Transverse colon (tissue), 4 donors: ENCODE measurements at regions not wholly inside any gene's neighbourhood (a gene's known extent, or its start where the extent isn't known, plus 50 kb on each side); places are given as distances from the start of the nearest gene placed in this dataset.

ENCODE experiments used
- DNase-seq: peaks from one replicate; pipeline ENCODE4 v3.0.0-alpha.2; 2019
- H3K27ac ChIP-seq, 4 donors: fragments of 200-600 bp; sonication (generic); 2 replicates each; pipeline ENCODE4 v1.5.1; 2016 to 2018; ENCODE audit warnings: inconsistent platforms in 4 of 4
- H3K27me3 ChIP-seq: fragments of 200-600 bp; sonication (generic); 2 replicates; pipeline ENCODE4 v1.5.1; 2017; ENCODE audit warnings: inconsistent platforms
- H3K36me3 ChIP-seq, 4 donors: fragments of 200-600 bp; sonication (generic); 2 replicates each; pipeline ENCODE4 v1.5.1; 2017 to 2019; ENCODE audit warnings: inconsistent platforms in 4 of 4
- H3K4me1 ChIP-seq, 4 donors: fragments of 200-600 bp; sonication (generic); 2 replicates each; pipeline ENCODE4 v1.5.1; 2017 to 2020; ENCODE audit warnings: inconsistent platforms in 4 of 4
- H3K4me3 ChIP-seq, 4 donors: fragments of 200-600 bp; sonication (generic); 1 replicate in 1 of 4; 2 replicates in 3 of 4; pipeline versions ENCODE4 v1.5.1 to v1.6.1; 2017 to 2019; ENCODE audit warnings: inconsistent platforms in 4 of 4
- H3K9me3 ChIP-seq, 2 donors: fragments of 200-600 bp; sonication (generic); 2 replicates each; pipeline ENCODE4 v1.5.1; 2017 to 2019; ENCODE audit warnings: inconsistent platforms in 2 of 2
- CTCF ChIP-seq, 5 experiments: fragments of 200-600 bp in 3 of 5; fragments of 450-650 bp in 2 of 5; sonication (generic) in 3 of 5; IDR thresholded peaks; 1 replicate in 2 of 5; 2 replicates in 3 of 5; pipeline ENCODE4 v1.5.1; 2016 to 2017; ENCODE audit warnings: antibody characterized with exemption in 5 of 5, inconsistent platforms in 3 of 5, mild to moderate bottlenecking in 2 of 5, moderate library complexity in 1 of 5
- EP300 ChIP-seq: sonication (generic); formaldehyde crosslinking; IDR thresholded peaks from one replicate; pipeline ENCODE4 v1.6.1; 2017; ENCODE audit warnings: antibody characterized with exemption, low read depth
- POLR2A ChIP-seq: fragments of 450-650 bp; IDR thresholded peaks from one replicate; pipeline ENCODE4 v1.6.1; 2016; ENCODE audit warnings: antibody characterized with exemption, mild to moderate bottlenecking, moderate library complexity
- POLR2AphosphoS5 ChIP-seq, 3 donors: sonication (generic); formaldehyde crosslinking; IDR thresholded peaks; one replicate each; pipeline ENCODE4 v1.6.1; 2016; ENCODE audit warnings: antibody characterized with exemption in 3 of 3
- WGBS, 2 donors: methylation state at CpG; one replicate each; pipeline ENCODE4 v1.1.5; 2018; ENCODE audit warnings: low coverage in 1 of 2; 5-methylcytosine and 5-hydroxymethylcytosine counted together
- in situ Hi-C, 4 donors: fragments of 200-750 bp; cut with MboI; loops; one replicate each; pipeline versions ENCODE4 v1.15.0 to v1.15.1; 2017; ENCODE audit warnings: low sequenced_read_pairs in 3 of 4, low pct_ligation_motif_present in 1 of 4, low pct_unique_long_range_greater_than_20kb in 1 of 4
- intact Hi-C: fragments of 100-400 bp; cut with DNase I; formaldehyde crosslinking; loops from one replicate; pipeline ENCODE4 v1.15.1; 2023; ENCODE audit warnings: low total_unique reads

GRCh38 chr4:130640592-130640991, 1544.6 kb downstream of the C4orf33 start:
- no peak overlapping the region for H3K27ac ChIP-seq
- no peaks in the 10 kb centered on the region for H3K4me1 ChIP-seq
- no peaks in the 10 kb centered on the region for H3K36me3 ChIP-seq
- H3K9me3 ChIP-seq, result no peaks in the 10 kb centered on the region
- 41 to 67% methylated on average over 1 to 2 of the region's 2 CpGs for WGBS, 2 donors
- in situ Hi-C loops, result no loop called here
- H3K4me3 ChIP-seq, result no peak overlapping the region
- TF ChIP-seq POLR2AphosphoS5 (IDR thresholded peaks at IDR 0.05) (no peak), CTCF (IDR thresholded peaks at IDR 0.05) (no peak), EP300 (no peak), POLR2A (no peak)
- DNase-seq, result no peak
- H3K27me3 ChIP-seq, result no peaks in the 10 kb centered on the region
- intact Hi-C loops, result no loop called here

GRCh38 chr4:130646886-130647285, 1550.9 kb downstream of the C4orf33 start:
- Histone ChIP-seq H3K27ac (no peak overlapping the region), H3K4me3 (no peak overlapping the region), H3K27me3 (no peaks in the 10 kb centered on the region), H3K36me3 (no peaks in the 10 kb centered on the region), H3K4me1 (no peaks in the 10 kb centered on the region), H3K9me3 (no peaks in the 10 kb centered on the region)
- intact Hi-C loops, result no loop called here
- in situ Hi-C loops, result no loop called here
- DNase-seq, result no peak
- TF ChIP-seq EP300 (no peak), CTCF (IDR thresholded peaks at IDR 0.05) (no peak), POLR2AphosphoS5 (IDR thresholded peaks at IDR 0.05) (no peak), POLR2A (no peak)

GRCh38 chr4:130648570-130648969, 1552.6 kb downstream of the C4orf33 start:
- in situ Hi-C loops (no loop called here), intact Hi-C loops (no loop called here)
- WGBS, 2 donors, result 48 to 50% methylated on average over 2 of the region's 2 CpGs
- DNase-seq, result no peak
- no peak overlapping the region for H3K27ac ChIP-seq
- TF ChIP-seq CTCF (IDR thresholded peaks at IDR 0.05), result no peak
- no peak for TF ChIP-seq POLR2AphosphoS5 (IDR thresholded peaks at IDR 0.05)
- TF ChIP-seq POLR2A, result no peak
- no peak for TF ChIP-seq EP300
- H3K4me1 ChIP-seq, result no peaks in the 10 kb centered on the region
- no peaks in the 10 kb centered on the region for H3K9me3 ChIP-seq
- no peaks in the 10 kb centered on the region for H3K36me3 ChIP-seq
- H3K27me3 ChIP-seq, result no peaks in the 10 kb centered on the region
- no peak overlapping the region for H3K4me3 ChIP-seq

- TF ChIP-seq POLR2A, result no peak
- TF ChIP-seq CTCF (IDR thresholded peaks at IDR 0.05), result no peak
- TF ChIP-seq POLR2AphosphoS5 (IDR thresholded peaks at IDR 0.05), result no peak
- no peak for TF ChIP-seq EP300
- Histone ChIP-seq H3K9me3 (peaks cover 0 to 8% of the 10 kb centered on the region in 2 donors), H3K4me1 (no peaks in the 10 kb centered on the region), H3K27ac (no peak overlapping the region), H3K27me3 (no peaks in the 10 kb centered on the region), H3K36me3 (no peaks in the 10 kb centered on the region), H3K4me3 (no peak overlapping the region)
- WGBS, 2 donors, result 89% methylated on average over 6 of the region's 6 CpGs
- no peak for DNase-seq
- intact Hi-C loops, result no loop called here
- in situ Hi-C loops, result no loop called here
Measured at GRCh38 chr4:130653842-130654241, 1557.9 kb downstream of the C4orf33 start.
